Left ventricle myocardium superior (tissue), 1 donor: ENCODE measurements at regions not wholly inside any gene's neighbourhood (a gene's known extent, or its start where the extent isn't known, plus 50 kb on each side); places are given as distances from the start of the nearest gene placed in this dataset.

Experiments
- ATAC-seq: fragments of 200-7000 bp; cut with Tn5 transposase; one replicate; pipeline ENCODE4 v1.9.1; 2020; ENCODE audit warnings: mild to moderate bottlenecking, moderate library complexity
- DNase-seq: peaks from one replicate; pipeline ENCODE4 v3.0.0-alpha.2; 2020
- intact Hi-C: fragments of 100-400 bp; cut with micrococcal nuclease; formaldehyde crosslinking; loops from one replicate; pipeline ENCODE4 v1.11.0; 2022
- donor health status: DM: no; HTN: yes; CAD: no; lungs with severe emphysema.

DNA sequence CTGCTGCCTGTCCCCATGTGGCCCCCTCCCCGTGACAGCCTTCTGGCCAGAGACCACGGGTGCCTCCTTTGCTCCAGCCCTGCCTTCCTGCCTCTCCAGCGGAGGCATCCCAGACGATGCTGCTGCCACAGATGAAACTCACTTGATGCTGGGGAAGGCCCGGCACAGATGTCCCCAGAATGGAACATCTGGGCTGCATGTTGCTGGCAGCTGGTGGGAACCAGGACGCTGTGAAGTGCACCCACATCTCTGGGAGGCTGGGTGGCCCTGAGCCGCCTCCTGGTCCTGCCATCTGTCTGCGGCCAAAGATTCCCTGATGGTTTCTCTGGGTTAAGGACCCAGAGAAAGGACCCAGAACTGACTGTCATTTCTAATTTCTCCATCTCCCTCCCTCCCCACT is 51.9 kb upstream of the PTPRS start:
- intact Hi-C loops = no loop called here
- DNase-seq (no peak), ATAC-seq (no peak)

DNA sequence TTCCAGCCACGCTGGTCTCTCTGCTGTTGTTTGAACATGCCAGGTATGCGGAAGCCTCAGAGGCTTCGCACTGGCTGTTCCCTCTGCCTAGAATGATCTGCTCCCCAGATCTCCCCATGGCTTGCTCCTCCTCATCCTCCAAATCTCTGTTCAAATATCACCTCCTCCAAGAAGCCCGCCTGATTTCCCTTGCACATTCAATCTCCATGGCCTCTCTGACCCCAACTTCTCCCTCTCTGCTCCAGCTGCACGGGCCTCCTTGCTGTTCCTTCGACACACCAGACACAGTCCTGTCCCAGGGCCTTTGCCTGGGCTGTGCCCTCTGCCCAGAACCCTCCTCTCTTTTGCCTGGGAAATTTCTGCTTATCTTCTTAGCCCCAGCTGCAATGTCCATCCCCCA is 52.5 kb upstream of the PTPRS start:
- ATAC-seq (no peak), DNase-seq (no peak)
- intact Hi-C loops = no loop called here

DNA sequence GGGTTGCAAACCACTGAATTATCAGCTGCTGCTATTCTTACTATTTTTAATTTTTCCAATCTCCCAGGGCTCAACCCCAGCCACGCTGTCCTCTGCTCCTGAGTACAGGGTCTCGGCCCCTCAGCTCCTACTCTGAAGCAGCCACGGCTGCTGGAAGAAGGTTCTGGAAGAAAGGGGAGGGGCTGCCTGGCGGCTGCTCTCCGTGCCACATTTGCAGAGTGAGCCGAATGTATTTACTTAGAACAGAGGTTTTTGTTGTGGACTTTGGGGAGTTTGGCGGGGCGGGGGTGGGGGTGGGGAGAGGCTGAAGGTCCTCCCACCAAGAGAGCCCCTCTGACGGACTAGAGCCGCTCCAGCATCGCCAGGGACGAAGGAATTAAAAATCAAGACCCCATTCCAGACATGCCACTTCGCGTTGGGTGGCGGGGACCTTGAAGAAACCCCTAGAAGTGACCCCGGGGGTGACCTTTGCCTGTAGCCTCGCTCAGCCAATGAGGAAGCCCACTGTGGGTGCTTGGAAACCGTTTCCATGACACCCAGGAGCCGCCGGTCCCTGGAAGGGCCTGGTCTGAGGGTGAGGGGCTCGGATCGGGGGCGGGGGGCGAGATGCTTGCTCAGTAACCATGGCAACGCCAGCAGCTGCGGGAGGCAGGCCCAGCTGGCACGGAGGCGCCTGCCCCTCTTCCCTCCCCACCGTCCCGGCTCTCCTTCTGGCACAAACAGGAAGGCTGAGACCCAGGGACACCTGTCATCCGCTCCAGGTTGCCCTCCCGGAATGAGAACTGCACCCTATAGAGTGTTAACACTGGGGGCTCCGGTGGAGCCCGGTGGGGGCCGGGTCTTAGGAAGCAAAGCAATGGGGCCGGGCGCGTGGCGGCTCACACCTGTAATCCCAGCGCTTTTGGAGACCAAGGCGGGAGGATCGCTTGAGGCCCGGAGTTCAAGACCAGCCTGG is 54.2 kb upstream of the PTPRS start:
- DNase-seq (no peak), ATAC-seq (no peak)
- intact Hi-C loops = no loop called here

DNA sequence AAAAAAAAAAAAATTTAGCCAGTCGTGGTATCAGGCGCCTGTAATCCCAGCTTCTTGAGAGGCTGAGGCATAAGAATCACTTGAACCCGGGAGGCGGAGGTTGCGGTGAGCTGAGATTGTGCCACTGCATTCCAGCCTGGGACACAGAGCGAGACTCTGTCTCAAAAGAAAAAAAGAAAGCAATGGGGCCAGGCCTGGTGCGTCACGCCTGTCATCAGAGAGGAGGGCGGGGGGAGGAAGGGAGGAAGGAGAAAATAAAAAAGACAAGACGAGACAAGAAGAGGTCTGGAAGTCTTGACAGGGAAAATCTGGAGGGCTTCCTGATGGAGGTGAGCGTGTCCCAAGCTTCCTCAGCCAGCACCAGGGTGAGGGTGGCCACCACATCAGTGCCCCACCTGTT is 54.9 kb upstream of the PTPRS start:
- ATAC-seq (no peak), DNase-seq (no peak)
- intact Hi-C loops = no loop called here

DNA sequence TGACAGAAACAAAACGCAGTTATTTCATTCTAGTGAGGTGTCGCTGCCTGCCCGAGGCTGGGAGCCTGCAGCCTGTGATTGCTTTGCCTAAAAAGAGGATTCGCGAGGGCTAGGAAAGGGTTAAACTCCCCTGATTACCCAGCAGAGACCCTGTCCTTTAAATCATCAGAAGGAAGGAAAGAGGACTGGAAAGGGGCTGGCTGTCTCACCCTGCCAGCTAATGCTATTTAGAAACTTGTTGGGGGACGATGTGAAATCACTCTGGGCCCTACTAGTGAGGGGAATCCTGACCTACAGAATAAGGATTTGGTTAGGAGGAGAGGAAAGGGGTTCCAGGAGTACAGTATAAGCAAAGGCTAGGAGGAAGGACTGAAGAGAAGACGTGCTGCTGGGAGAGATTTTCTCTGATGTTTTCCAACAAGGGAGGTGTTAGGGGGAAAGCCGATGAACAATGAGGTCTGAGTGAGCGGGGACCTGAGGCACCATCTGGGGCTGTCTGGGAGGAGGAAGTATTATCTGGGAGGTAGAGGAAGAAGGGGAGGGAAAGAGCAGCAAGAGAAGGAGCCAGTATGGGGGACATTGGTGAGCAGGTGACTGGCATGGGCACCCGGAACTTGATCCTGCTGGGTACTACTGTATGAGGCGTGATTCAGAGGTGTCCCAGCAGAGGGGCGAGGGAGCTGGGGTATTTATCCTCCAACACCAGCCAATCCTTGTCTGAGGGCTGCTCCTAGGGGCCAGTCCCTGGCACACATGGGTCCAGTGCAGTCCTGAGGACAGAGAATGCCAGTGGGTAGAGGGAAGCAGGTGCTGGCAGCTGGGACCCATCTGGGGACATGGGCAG is 55.7 kb upstream of the PTPRS start:
- intact Hi-C loops = no loop called here
- DNase-seq (no peak), ATAC-seq (no peak)

DNA sequence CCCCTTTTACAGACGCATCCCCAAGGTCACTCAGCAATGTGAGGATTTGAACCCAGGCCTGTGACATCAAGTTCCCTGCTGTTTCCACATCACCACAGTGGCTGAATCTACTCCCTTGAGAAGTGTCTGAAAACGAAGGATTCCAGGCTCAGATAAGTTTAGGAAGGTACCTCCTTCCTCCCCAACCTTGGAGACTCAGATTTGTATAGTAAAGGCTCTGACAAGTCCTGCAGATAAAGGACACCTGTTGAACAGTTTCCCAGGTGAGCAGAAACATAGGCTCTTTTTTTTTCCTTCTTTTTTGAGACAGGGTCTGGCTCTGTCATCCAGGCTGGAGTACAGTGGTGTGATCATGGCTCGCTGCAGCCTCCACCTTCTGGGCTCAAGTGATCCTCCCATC is 56.4 kb upstream of the PTPRS start:
- ATAC-seq = no peak
- intact Hi-C loops = no loop called here
- no peak for DNase-seq

DNA sequence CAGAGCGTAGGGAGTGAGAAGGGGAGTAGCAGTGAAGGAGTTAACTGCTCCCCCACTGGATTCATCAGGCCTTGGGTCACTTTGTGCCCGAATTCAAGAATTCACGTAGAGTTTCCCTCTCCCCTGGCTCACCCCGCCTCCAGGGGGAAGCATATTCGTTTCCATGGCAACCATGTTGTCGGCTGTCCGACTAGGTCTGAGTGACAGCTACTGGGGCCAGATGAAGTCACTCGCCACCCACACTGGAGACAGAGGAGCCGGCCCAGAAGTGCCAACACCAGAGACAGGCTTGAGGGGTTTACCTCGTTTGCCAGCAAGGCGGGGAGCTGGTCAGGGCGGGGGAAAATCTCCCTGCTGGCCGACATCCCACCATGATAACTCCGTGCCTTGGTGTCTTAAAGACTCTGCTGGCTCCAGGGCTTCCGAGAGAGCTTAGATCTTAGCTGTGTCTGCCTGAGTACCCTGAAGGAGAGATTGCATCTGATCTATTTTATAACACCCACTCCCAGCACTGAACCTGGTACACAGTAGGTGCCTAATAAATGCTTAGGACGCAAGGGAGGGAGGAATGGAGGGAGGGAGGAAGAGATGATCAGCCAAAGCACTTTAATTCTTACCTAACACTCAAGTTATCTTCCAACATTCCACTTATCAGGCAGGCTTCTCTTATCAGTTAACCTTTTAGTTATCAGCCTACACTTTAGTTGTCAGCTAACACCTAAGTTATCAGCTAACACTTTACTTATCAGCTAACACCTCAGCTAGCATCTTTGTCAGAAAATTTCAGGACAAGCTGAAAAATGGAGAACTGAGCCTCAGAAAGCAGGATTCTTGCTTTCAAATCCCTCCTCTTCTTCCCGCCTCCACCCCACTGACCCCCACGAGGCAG is 57.2 kb upstream of the ZNRF4 start:
- ATAC-seq = no peak
- DNase-seq = no peak
- intact Hi-C loops = no loop called here

DNA sequence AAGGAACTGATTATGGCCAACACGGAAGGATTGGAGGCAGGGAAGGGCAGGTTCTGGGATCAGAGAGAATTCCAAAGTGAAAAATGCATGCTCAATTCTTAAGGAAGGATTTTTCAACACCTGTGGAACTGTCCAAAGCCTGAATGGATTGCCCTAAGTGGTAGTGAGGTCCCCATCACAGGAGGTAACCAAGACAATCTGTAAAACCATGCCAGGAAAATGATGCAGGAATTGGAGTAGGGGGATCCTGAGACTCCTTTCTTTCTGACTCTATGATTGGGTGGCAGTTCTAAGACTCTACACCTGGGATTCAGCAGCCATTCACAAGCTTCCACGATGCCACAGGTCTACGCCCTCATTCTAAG is 56.5 kb upstream of the ZNRF4 start:
- DNase-seq (no peak), ATAC-seq (no peak)
- intact Hi-C loops = no loop called here

DNA sequence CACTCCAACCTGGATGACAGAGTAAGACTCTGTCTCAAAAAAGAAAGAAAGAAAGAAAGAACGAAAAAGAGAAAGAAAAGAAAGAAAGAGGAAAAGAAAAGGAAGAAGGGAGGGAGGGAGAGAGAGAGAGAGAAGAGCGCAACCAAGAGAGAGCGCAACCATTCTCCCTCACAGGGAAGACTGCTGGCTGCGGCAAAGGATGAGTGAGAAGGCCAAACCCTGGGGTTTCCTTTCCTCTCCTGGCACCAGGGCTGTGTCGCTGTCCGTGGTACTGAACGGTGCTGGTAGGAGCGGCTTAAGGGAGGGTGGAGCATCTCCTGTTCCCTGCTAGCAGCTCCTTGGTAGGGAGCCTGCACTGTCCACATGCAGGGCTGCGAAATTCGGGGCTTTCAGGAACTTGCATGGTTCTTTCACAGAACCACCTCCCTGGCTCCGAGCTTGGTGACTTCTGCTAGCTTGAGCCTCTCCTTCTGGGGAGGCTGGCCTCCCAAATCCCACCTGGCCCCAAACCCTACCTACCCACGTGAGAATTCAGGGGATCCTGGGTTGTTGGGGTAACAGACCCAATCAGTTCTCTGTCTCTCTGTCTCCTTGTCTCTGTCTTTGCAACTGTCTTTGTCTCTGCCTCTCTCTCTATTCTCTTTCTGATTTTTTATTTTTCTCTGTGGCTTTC is 51.1 kb upstream of the ZNRF4 start:
- ATAC-seq = peak; percentile 88
- peak; percentile 87 for DNase-seq
- intact Hi-C loops = no loop called here
